ENCODE measurements at regions not wholly inside any gene's neighbourhood (a gene's known extent, or its start where the extent isn't known, plus 50 kb on each side); places are given as distances from the start of the nearest gene placed in this dataset.

- TF ChIP-seq CTCF (conservative IDR thresholded peaks at IDR 0.05 in 1 of 2, IDR thresholded peaks at IDR 0.05 in 1 of 2; ENCODE audit: extremely low read depth in 1 of 2, insufficient read depth in 1 of 2, low read depth in 1 of 2, low read length in 2 of 2) (no peak), EZH2 (IDR thresholded peaks at IDR 0.05; ENCODE audit: borderline replicate concordance, low read length) (no peak)
Observed at GRCh38 chr16:73323880-73324279, 276.0 kb upstream of the ZFHX3 start.

Data from mammary epithelial cell (primary cell).